Sciatic nerve (tissue), 2 donors: ENCODE measurements at regions not wholly inside any gene's neighbourhood (a gene's known extent, or its start where the extent isn't known, plus 50 kb on each side); places are given as distances from the start of the nearest gene placed in this dataset.

Experiments used
- ATAC-seq: fragments of 200-7000 bp; cut with Tn5 transposase; one replicate; pipeline ENCODE4 v1.9.1; 2020; ENCODE audit warnings: mild to moderate bottlenecking, moderate library complexity
- DNase-seq: peaks from one replicate; pipeline ENCODE4 v3.0.0-alpha.2; 2020; ENCODE audit warnings: low spot score
- intact Hi-C: fragments of 100-400 bp; cut with DNase I; formaldehyde crosslinking; loops from one replicate; pipeline ENCODE4 v1.14.2; 2022
- donor health status: DM: no; HTN: no; CAD: no.
- donor health status: DM: no; HTN: no; CAD: no.

DNA sequence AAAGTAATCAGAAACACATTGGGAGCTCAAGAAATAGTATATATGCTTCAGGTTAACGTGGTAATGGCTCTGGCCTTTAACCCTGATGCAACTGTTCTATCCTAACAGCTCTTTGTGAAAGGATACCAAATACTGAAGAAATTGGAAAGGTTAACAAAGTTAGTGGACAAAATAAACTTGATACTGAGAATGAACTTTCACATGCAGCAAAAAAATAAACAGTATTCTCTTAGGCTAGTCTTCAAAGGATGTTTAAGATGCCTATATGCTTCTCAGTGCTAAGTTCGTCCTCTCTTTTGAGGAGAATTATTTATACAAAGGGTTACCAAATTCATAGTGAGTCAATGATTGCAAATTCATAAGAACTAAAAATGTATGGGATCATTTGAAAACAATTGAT, 256.2 kb upstream of the FERD3L start:
- intact Hi-C loops = no loop called here
- DNase-seq (no peak), ATAC-seq (no peak)

DNA sequence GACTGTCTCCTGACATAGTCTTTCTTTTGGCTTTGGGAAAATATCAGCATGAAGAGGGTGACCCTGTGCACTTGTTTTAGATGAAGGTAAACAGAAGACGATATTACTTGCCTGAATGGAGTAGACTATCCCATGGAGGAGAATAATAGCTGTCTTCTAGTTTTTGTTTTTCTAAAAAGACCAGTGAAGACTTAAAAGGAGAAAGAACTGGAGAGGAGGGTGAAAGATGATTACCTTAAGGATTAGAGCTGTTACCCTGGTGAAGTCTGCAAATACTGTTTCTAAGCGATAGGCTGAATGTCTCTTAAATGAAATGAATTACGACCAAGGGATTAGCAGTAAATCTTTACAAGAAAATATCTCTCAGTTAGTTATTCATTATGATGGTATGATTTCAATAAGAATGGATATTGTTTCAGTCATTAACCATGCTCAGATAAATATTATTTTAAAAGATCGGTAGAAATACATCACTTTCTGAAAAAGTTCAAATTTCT, 255.6 kb upstream of the FERD3L start:
- DNase-seq (no peak), ATAC-seq (no peak)
- intact Hi-C loops = no loop called here

DNA sequence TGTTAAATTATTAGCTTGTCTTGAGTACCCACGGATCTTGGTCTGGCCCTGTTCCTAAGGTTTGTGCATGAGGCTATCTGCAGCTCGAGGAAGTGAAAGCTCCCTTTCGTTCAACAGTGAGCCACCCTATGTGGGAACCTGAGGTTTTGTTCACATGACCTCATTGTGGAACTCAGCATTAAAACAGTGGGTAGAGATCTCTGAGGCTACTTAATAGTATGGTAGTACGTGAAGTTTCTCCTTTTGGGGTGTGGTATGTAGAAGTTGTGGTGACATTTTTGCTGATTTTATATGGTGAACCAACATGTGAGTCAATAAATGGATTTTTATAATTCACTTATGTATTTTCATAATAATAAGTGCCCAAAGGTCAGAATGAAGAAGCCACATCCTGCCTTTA, 252.7 kb upstream of the FERD3L start:
- ATAC-seq (no peak), DNase-seq (no peak)
- intact Hi-C loops = no loop called here

DNA sequence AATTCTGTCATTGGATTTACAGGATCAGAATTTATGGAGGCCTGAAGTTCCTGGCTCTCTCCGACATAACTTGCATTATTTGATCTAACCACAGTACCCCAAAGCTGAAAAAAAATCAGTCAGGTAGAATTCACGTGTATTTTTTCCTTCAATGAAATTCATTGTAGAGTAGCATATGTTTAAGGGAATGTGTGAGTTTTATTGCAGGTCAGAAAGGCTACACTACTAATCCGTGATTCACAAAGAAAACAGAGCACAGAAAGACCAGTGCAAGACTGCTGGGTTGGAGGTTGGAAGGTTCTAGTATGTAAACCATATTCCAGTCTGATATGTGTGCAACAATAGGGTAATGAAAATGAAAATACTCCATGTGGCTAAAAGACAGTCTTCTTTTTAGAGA, 247.0 kb upstream of the FERD3L start:
- ATAC-seq (no peak), DNase-seq (no peak)

GRCh38 chr7:19390795-19391194, 245.6 kb upstream of the FERD3L start:
- intact Hi-C loops = no loop called here
- ATAC-seq (no peak), DNase-seq (no peak)

More for the DNA sequence above, 247.0 kb upstream of the FERD3L start:
- intact Hi-C loops = no loop called here

DNA sequence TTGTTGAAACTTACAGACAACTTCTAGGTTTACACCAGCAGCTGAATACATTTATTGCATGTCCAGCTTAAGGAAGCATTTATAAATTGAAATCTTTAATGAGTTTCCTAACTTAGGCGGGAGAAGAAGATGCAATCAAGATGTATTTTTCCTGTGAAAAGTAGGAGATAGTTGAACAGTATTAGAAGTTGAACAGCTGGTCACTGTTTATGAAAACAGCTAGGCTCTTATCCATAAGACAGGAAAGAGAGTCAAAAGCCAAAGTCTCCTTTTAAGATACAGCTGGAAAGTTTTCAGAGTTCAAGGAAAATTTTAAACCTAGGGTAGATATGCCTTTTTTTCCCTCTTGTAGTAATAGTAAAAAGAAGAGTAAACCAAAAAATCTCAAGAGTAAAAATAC, 236.1 kb upstream of the FERD3L start:
- intact Hi-C loops = no loop called here
- DNase-seq (no peak), ATAC-seq (no peak)

- ATAC-seq (no peak), DNase-seq (no peak)
- intact Hi-C loops = no loop called here
Observed at GRCh38 chr7:19378345-19378714, 233.1 kb upstream of the FERD3L start.

GRCh38 chr7:19377611-19378344, 232.6 kb upstream of the FERD3L start:
- no peak for ATAC-seq
- no peak for DNase-seq

GRCh38 chr7:19376538-19376937, 231.3 kb upstream of the FERD3L start:
- DNase-seq = no peak
- no peak for ATAC-seq
- intact Hi-C loops = no loop called here

More at GRCh38 chr7:19377611-19378344, 232.6 kb upstream of the FERD3L start:
- intact Hi-C loops = no loop called here

DNA sequence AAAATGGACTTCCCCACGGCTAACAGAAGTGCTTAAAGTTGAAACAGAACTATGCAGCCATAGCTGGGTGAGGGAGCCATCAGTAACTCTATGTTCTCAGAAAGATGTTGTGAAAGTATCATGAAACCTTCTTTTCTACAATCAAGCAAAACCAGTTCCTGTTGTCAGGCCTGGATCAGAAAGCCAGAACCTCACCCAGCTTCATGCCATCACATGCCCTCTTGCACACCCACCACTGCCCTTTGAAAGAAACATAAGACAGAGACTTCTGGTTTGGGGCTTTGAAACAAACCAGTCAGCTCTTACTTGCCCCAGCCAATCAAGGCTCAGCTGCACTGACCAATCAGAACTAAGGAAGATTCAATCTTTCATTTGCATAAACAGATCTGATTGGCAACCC, 230.8 kb upstream of the FERD3L start:
- DNase-seq (no peak), ATAC-seq (no peak)
- intact Hi-C loops = no loop called here

DNA sequence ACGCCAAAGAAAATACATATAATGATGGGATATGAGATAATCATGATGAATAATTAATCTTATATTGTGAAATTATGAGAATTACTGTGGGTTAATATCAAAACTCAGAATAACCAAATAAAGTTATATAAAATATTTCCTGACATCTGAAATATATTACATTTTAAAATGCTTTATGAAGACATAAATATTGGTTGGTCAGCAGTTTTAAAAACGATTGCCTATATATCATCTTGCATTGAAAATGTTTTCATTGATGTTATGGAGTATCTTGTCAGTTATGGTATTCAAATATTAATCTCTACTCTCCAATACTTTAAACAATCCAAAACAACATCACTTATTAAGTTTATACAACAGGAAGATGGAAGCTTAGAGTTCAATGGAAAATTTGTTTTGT, 228.1 kb upstream of the FERD3L start:
- no peak for ATAC-seq

GRCh38 chr7:19369806-19370205, 224.6 kb upstream of the FERD3L start:
- ATAC-seq (no peak), DNase-seq (no peak)
- intact Hi-C loops = no loop called here

More for the DNA sequence above, 228.1 kb upstream of the FERD3L start:
- intact Hi-C loops = no loop called here
- DNase-seq = no peak

DNA sequence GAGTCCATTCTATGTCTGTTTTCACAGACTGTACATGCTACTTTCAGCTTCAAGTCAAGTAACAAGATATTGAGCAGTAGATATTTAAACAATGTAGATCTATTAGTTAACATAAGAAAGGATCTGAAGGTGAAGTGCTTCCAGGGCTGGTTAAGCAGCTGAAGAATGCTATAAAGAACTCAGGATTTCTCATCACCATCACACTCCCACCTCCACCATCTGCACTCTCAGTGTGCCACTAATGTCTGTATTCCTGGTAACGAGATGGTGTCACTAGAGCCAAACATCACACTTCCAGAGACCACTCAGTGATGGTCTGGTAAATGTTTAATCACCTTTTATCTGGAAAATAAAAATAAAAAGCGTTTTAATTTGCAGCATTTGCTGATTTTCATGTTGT, 224.0 kb upstream of the FERD3L start:
- intact Hi-C loops = no loop called here
- ATAC-seq = no peak
- DNase-seq = no peak

DNA sequence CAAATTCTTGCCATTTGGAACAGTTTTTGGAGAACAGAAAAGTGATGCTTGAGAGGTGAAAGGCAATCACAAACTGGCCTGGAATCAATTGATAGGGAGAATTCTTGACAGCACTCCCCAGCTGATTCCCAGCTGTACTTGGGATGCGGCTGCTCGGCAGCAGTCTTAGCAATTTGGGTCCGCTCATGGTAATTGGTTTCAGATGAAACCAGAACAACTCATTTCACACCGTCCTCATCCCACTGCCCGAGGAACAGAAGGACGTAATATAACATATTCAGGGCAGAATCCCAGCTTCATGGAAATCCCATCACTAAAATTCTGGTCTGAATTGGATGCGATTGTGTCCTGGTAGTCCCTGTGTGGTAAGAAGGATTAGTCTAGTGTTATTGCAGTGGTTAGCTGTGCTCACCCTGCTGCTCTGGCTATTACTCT, 223.3 kb upstream of the FERD3L start:
- intact Hi-C loops = no loop called here
- no peak for DNase-seq
- no peak for ATAC-seq

GRCh38 chr7:19364950-19365349, 219.7 kb upstream of the FERD3L start:
- DNase-seq (no peak), ATAC-seq (no peak)
- intact Hi-C loops = no loop called here

DNA sequence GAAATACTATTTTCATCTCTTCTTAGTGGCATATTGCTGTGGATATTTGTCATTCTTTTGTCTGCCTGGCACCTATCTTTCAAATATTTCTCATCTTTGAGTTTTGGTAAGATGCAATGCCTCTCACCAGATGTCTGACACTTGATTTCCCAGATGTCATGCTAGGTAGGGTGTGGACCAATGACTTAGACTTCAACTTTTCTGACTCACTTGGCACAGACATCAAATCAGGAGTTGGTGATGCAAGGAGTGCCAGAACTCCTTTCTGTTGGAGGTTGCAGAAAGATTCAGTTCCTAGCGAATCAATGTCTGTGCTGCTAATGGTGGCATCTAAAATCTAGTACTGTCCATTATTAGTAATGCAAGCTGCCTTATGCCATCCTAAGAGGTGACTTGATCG, 216.9 kb upstream of the FERD3L start:
- DNase-seq = no peak
- ATAC-seq = no peak
- intact Hi-C loops = no loop called here

GRCh38 chr7:19353180-19353579, 208.0 kb upstream of the FERD3L start:
- intact Hi-C loops = no loop called here
- ATAC-seq (no peak), DNase-seq (no peak)

GRCh38 chr7:19352305-19352695, 207.1 kb upstream of the FERD3L start:
- no peak for ATAC-seq
- DNase-seq = no peak
- intact Hi-C loops = no loop called here

GRCh38 chr7:19351341-19352304, 206.4 kb upstream of the FERD3L start:
- DNase-seq = no peak
- no peak for ATAC-seq
- intact Hi-C loops = no loop called here

GRCh38 chr7:19339512-19339911, 194.3 kb upstream of the FERD3L start:
- intact Hi-C loops = no loop called here
- DNase-seq (no peak), ATAC-seq (no peak)
